NK-92 treated with Interleukin-12 subunit alpha and Interleukin-12 subunit beta, amount 100 ng/mL, for 24 hours (cell line): ENCODE measurements at regions not wholly inside any gene's neighbourhood (a gene's known extent, or its start where the extent isn't known, plus 50 kb on each side); places are given as distances from the start of the nearest gene placed in this dataset.

ENCODE experiments used
- DNase-seq: peaks from one replicate; lab custom pipeline; 2025; lab: John Stamatoyannopoulos, UW

DNA sequence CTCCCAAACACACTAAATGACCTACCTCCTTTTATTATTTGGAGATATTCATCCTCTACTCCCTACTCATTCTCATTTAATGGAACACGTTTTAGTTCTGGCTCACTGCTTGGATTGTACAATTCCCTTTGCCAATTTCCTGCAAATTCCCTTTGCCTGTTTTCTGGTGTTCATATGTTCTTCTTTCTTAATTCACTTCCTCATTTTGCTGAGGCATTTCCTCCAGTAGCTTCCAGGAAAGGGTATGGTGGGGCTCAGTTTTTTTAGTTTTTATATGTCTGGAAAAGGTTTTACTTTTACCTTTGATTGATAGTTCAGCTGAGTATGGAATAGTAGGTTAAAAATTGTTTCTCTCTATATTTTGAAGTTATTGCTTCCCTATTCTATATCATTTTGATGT lies 143.6 kb upstream of the GOLIM4 start:
- DNase-seq, result no peak

DNA sequence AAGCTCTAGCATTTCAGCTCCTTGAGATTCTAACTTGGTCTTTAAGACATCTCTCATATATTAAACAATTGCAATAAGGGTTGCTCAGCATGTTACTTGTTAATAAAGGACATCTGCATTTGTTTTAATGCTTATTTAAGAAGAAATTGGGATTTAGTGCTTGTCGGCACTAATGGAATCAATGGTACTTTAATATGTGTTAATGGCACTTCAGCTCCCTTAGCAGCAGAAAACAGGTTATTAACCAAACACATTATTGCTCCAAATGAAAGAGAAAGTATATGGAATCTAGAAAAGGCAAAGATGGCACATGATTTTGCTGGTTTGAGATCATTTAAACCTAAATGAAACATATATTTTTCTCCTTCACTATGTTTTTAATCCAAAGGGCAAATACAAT lies 137.3 kb upstream of the GOLIM4 start:
- no peak for DNase-seq

DNA sequence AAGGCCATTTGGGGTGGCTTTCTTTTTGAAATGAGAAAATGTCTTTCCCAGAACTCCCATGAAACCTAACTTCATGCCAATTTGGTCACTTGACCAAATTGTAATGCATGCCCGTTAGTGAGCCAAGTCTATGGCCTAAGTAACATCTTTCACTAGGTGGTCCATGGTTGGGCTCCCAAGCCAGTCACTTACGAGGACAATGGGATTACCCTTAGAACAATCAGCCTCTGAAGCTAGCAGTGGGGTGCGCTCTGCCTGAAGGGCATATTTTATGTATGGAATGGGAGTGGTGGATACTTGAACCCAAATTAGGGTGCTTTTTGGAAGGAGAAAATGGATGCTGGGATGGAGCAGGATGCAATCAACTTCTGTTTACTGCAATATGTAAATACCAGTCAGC lies 127.4 kb upstream of the GOLIM4 start:
- no peak for DNase-seq

DNA sequence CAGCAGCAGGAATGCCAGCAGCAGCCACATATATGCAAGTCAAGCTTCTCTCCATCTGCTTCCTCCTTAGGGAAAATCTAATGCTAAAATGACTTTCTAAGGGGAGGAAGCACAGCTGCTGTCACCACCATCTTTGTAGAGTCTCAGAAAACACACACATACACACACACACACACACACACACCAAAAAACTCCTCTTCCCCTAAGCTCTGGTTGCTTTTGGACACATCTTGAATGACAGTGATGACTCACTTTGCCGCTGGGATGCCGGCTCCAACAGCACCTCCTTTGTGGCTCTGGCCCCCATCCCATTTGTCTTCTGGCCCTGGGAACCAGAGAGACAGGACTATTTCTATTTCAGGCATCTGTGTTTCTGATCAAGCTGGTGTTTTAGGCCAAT lies 124.8 kb upstream of the GOLIM4 start:
- no peak for DNase-seq

DNA sequence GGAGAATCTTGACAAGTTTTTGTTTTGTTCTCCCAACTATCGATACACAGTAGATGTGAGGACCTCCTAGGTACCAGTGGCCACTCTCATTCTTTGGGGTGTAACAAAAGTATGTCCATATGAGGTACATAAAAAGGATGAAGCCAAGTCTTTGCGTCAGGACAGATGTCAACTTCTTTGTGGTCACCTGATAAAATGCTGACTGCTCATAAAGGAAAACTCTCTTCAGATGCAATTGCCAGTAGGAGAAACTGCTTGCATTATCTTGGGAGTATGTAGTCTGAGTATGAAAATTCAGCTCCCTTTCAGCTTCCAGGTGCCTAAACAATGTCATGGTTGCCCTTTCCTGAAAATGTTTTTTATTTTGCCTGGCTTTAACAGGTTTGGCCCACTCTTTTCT lies 123.8 kb upstream of the GOLIM4 start:
- DNase-seq, result no peak

DNA sequence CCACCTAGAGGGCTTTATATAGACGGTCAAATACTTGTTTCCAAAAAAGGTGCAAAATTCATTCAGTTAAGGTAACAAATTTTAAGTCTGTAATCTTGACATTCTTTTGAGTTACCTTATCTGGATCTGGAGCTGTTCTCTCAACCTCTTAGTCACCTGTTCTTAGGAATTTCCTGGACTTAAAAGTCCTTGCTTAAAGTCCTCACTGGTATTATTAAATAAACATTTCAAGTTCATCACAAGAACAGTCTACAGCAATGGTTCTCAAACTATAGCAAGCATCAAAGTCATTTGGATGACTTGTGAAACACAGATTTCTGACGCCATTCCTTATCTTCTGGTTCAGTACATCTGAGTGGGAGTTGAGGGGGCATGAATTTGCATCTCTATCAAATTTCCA lies 122.9 kb upstream of the GOLIM4 start:
- no peak for DNase-seq

DNA sequence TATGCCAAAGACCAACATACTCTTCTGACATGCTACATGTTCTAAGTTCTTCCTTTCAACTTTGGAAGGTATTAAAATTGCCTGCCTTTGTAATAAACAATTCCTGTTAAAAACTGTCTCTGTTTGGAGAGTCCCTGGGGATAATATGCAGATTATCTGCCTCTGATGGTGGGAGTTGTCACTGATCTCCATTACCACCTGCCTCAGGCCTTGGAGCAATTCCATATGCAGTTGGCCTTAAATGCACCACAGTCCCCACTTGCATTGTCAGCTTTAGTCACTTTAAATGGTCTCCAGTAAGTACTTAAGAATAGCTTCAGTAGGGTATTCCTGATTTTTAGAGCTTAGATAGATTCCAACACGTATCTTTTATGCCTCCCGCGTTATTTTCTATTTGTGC lies 121.1 kb upstream of the GOLIM4 start:
- DNase-seq, result no peak

DNA sequence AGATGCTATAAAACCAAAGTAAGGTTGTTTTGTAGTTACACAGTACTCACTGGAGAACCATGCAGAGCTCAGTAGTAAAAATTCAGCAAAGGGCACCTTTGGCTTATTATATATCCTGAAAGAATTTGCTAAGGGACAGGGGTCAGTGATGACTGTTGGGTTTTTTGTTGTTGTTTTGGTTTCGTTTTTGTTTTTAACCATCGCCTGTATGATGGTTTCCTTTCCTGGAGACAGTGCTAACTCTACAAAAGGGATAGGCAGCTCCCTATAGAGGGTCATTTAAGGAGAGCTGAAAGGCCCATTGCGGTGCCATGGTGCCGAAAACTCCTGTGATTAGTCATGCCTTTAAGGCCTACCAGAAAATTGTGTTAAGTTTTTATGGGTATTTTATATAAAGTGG lies 118.2 kb upstream of the GOLIM4 start:
- DNase-seq, result no peak

DNA sequence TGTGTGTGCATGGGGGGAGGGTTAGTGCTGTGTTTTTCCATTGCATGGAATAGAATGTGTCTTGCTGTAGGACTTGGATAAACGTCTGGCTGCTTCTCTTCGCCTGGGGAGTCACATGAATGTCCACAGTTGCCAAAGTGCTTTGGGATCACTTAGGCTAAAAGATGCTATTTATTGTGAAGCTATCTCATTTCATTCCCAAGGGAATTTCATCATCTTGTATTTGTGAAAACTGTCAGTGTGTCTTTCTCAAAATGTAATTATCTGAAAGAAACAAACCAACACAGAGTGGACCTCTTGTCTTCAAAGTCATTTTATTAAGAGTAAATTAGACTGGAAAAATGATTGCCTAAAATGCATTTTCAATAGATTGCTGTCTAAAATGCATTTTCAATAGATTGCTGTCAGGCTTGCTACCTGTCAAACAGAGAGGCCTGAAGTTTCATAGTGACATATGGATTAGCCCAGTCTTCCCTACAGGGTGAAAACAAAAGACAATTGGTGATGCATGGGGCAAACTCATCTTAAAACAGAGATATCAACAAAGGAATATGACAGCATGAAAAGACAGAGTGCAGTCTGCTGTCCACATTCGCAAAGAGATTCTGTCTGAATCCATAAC lies 117.1 kb upstream of the GOLIM4 start:
- no peak for DNase-seq

DNA sequence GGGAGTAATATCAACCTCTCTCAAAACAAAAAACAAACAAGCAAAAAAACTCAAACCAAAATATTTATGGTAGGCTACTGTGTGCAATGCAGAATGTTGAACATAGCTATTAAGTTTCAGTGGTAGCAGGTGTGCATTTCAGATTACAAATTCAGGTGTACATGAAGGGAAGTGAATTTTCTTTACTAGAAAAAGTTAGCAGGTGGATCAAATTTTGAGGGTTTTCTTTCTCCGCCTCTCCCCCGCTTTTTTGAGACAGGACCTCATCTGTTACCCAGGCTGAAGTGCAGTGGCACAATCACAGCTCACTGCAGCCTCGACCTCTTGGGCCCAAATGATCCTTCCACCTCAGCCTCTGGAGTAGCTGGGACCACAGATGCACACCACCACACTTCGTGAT lies 109.7 kb upstream of the GOLIM4 start:
- DNase-seq, result no peak

DNA sequence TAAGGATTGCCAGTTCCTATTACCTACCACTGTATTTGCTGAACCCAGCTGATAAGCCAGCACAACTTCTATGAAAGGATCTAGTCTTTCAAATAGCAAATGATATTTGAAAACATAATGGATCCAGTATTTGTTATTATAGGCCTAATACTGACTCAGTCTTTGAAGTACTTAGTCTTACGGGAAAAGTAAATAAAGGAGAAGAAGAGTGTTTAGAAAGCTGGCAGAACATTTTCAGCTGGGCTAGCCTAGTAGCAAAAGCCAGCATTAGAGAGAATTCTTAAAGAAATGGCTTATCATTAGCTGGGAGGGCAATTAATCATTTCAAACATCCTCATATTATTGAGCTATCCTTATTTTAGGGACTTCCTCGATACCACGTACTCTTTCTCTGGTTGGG lies 101.4 kb upstream of the GOLIM4 start:
- DNase-seq, result no peak

DNA sequence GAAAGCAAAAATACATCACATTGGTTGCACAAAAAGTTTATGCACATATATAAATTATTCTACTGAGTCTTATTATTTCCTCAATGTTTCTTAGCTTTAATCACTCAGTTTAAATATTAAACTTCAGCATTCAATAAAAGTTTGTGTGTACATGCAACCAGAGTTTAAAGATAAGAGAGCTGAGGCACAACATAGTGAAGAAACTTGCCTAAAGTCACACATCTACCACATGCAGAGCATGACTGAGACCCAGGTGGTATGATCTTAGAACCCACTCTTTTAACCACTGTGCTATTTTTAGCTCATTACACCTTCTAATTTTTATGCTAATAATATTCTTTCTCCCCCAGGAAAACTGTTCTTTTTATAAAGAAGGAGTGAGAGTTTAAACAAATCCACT lies 96.1 kb upstream of the GOLIM4 start:
- DNase-seq, result no peak

DNA sequence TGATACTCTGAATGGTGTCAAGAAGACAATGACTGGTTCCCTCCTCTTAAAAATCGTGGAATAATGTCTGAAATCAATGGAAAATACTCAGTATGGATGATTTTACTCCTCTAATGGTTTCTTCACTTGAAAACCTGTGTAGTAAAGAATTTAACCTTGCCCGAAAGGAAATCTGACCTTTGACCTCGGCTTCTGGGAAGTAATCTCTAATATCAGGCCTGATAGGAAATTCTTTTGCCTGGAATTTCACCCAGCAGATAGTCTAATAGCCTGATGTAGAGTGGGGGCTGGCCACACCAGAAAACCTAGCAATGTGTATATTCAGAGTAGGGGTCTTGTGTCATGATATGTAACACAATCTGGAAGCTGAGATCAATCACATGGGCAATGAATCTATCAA lies 91.5 kb upstream of the GOLIM4 start:
- no peak for DNase-seq

DNA sequence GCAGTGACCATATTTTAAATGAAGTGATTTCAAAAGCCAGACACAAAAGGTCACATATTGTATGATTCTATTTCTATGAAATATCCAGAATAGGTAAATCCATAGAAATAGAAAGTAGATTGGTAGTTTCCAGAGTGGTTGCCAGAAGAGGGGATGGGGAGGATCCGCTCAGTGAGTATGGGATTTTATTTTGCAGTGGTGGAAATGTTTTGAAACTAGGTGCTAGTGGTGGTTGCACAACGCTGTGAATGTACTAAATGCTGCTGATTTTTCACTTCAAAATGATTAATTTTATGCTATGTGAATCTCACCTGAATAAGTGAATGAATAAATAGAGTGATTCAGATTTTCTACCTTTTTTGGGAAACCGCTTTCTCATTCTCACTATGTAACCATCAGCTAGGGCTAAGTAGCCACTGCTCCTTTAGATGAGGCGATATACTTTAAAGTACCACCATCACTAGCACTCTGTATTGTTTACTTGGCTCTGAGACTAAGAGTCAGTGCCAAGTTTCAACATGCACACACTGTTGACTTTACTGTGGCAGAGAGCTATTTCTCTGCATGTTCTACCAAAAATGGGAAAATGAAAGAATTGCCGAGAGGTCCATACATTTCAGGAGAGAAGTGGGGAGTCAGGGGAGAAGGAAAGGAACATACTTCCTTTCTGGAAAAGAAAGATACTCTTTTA lies 90.7 kb upstream of the GOLIM4 start:
- no peak for DNase-seq

DNA sequence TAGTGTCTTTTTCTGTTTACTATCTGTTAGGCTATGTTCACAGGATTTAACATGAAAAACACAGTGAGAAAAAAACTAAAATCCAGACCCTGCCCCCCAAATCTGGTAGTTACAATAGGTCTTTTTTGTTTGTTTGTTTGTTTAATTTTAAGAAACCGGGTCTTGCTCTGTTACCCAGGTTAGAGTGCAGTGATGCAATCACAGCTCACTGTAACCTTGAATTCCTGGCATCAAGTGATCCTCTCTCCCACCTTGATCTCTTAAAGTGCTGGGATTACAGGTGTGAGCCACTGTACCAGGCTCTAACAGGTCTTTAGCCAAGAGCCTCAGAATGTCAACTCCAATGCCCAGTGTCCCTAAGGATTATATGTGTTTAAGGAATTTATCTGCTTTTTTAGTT lies 88.0 kb upstream of the GOLIM4 start:
- no peak for DNase-seq

DNA sequence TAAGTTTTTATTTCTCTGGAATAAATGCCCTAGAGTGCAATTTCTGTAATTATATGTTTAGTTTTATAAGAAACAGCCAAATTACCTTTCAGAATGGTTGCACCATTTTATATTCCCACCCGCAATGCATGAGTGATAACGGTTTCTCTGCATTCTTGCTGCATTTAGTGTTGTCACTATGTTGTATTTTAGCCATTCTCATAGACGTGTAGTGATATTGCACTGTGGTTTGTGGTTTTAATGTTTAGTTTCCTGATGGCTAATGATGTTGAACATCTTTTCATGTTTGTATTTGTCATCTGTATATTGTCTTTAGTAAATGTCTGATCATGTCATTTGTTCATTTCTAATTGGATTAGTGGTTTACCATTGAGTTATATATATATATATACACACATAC lies 73.0 kb upstream of the GOLIM4 start:
- no peak for DNase-seq

DNA sequence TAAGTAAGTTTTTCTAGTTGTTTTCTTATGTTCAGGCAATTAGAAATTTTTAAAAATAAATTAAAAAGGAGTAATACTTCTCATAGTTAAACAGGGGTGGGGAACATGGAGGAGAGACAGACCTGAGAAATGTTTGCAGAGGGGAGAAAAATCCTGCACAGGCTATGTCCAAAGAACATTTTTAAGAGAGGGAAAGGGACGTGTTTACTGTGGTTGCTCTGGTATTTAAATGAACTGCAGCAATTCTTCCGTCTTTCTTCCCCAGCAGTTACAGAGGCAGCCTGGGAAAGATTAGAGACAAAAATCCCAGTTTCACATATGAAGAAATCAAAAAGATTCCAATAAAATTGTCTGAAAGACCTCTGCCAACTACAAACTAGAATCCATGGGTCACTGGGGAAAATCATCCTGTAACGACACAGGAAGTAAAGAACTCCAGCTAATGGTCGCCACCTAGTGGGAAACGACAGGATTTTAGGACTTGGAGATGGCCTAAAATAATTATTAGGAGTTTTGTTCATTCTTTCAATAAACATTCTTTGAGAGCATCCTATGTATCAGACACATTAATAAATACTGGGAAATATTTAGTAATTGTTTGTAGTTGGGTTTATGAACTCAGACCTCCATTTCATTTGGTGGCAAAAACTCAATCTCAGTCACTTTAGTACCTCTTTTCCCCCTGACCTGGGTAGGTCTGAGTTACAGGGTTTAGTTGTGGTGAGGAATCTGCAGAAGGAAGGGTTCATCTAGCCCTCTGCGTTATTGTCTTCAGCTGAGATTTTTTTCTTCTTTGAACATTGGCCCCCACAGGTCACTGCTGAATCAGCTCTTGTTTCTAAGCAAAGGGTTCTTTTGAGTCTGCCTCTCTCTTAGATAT lies 69.9 kb upstream of the GOLIM4 start:
- DNase-seq, result peak; percentile 5

DNA sequence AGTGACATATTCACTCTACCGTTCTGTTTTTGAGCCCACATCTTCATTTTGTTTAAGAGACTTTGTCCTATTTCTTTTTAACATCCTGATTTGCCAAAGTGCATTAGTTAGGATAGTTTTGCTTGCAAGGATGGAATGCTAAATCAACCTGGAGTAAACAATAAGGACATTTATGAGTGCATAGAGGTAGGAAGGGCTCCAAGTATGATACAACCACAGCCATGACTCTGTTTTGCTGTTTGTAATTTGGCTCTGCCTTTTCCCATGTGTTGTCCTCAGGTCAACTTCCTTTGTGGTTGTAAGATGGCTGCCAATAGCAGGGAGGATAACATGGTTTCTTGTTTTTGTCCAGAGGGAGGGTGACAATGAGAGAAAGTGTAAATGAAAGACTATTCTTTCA lies 66.4 kb upstream of the GOLIM4 start:
- no peak for DNase-seq

DNA sequence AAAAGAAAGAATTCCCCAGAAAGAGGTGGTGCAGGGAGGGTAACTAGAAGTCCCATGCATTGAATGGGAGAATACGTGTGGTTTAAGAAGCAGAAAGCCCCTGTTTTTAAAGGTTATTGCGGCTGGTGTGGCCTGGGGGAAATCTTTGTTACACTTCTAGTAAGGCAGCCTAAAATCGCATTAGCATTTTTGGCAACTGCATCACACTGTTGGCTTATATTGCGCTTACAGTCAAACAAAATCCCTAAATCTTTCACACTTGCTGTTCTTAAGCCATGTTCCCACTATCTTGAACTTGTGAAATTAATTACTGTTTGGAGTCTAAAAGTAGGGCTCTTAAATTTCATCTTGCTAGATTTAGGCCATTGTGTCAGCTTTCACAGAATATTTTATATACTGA lies 66.0 kb upstream of the GOLIM4 start:
- DNase-seq, result no peak

DNA sequence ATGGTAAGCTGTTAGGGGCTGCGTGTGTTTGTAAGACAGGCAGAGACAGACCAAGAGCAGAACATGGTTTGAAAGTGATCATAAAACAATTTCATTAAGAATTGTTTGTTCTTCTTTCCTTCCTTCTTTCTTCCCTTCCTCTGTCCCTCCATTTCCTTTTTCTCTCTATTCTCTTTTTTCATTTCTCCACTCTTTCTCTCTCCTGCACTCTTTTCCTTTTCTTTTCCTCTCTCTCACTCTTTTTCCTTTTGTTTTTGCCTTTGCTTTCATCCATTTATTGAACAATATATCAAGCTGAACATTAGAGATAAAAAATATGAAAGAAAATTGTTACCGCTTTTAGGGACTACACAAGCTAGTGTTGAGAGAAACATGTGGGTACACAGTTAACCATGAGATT lies 62.2 kb upstream of the GOLIM4 start:
- no peak for DNase-seq

DNA sequence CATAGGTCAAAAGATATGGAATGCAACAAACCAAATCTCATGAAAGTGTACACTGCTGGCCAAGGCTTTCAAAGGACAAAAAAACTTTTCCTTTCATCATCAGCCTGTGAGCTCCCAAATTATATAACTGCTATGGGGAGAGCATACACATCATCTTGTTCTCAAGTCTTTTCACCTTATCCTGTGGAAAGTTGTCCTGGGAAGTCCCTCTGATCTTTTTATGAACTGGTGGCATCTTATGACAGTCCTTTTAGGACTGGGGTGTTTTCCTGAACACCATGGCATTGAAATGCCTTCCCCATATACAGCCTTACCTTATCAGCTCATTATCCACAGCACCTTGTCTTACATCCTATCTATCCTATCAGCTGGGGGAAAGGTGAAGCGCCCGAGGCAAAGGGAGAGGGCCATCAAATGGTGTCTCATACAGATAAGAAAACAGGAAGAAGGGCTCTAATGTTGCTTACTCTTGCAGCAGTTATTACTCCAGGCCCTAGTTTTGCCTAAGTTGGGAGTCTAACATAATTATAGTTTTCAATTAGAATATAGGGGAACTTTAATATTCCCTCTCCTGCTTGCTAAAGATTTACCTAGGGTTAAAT lies 61.5 kb upstream of the GOLIM4 start:
- DNase-seq, result no peak

DNA sequence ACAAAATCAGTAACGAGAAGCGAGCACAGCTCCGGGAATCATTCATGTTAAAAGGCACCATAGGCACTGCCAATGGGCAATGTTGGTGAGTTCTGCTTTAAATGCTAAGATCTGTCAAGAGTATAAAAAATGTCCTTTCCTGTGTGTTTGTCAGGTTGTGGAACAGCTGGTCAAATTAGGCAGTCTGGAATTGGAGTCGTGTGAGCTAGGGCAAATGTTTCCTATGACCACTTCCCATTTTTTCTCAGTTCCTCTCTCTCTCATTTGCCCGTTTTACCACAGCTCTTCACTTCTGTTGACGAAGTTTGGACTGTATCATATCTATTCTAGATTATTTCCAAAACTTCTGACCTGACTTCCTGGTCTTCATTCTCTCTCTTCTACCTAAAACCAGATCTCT lies 60.8 kb upstream of the GOLIM4 start:
- DNase-seq, result no peak

DNA sequence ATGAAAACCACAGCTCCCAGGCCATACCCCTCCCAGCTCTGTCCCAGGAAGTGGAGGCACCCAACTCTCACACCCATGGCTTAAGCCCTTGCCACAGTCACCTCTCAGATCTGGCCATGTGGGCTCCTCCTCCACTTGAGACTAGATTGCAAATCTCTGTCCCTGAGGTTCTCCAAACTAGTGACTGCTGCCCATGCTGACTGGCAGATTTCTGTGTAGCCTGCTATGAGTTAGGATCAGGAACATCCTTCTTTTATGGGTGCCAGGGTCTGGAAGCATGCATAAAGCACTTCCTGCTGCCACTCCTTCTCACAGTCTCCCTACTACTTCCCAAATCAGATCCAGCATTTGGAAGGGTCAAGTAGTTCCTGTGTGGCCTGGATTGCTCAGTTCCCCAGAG lies 59.6 kb upstream of the GOLIM4 start:
- no peak for DNase-seq
